A673 (cell line): ENCODE measurements at regions not wholly inside any gene's neighbourhood (a gene's known extent, or its start where the extent isn't known, plus 50 kb on each side); places are given as distances from the start of the nearest gene placed in this dataset.

Experiments
- BruUV-seq: library from RNA; stranded (reverse); fragments of 400-500 nt; replicated peaks from 2 replicates; lab custom pipeline; 2021; lab: Mats Ljungman, UMichigan
- CTCF ChIA-PET: fragments of 300-600 bp; sonication (Branson Sonifier 250); formaldehyde crosslinking; loops from one replicate; lab custom pipeline; 2022; ENCODE audit warnings: antibody characterized with exemption; lab: Charles Lee
- POLR2A ChIA-PET: fragments of 300-600 bp; sonication (Branson Sonifier 250); formaldehyde crosslinking; loops from one replicate; lab custom pipeline; 2022; ENCODE audit warnings: antibody characterized with exemption; ENCODE audit not compliant: low non-redundant PET; lab: Charles Lee
- DNase-seq: peaks from one replicate; pipeline ENCODE4 v3.0.0-alpha.2; 2015; ENCODE audit warnings: low spot score
- H3K27ac ChIP-seq: fragments of 200-600 bp; sonication (generic); 2 replicates; pipeline ENCODE4 v1.5.1; 2016; ENCODE audit warnings: mixed run types, low read depth, mild to moderate bottlenecking, mixed read lengths, antibody characterized with exemption, low read length; ENCODE audit not compliant: poor library complexity, severe bottlenecking
- H3K27me3 ChIP-seq: fragments of 200-600 bp; sonication (generic); replicated peaks from 2 replicates; pipeline ENCODE4 v1.6.1; 2017; ENCODE audit warnings: mixed run types, low read depth, mild to moderate bottlenecking, mixed read lengths, antibody characterized with exemption, low read length; ENCODE audit not compliant: insufficient read depth, poor library complexity
- H3K36me3 ChIP-seq: fragments of 200-600 bp; sonication (generic); 2 replicates; pipeline ENCODE4 v1.6.1; 2016; ENCODE audit warnings: mixed run types, mild to moderate bottlenecking, mixed read lengths, antibody characterized with exemption, low read length; ENCODE audit not compliant: insufficient read depth, poor library complexity, severe bottlenecking
- H3K4me1 ChIP-seq: fragments of 200-600 bp; sonication (generic); 2 replicates; pipeline ENCODE4 v1.6.1; 2017; ENCODE audit warnings: mixed run types, mild to moderate bottlenecking, mixed read lengths, antibody characterized with exemption, low read length; ENCODE audit not compliant: insufficient read depth, poor library complexity, severe bottlenecking
- H3K4me3 ChIP-seq: fragments of 200-600 bp; sonication (generic); 2 replicates; pipeline ENCODE4 v1.5.1; 2016; ENCODE audit warnings: low read depth, mixed run types, mild to moderate bottlenecking, mixed read lengths, low read length; ENCODE audit not compliant: poor library complexity, severe bottlenecking
- H3K9me3 ChIP-seq: fragments of 200-600 bp; sonication (generic); 2 replicates; pipeline ENCODE4 v1.6.1; 2016; ENCODE audit warnings: mixed run types, low read depth, mild to moderate bottlenecking, mixed read lengths, antibody characterized with exemption, low read length; ENCODE audit not compliant: poor library complexity, severe bottlenecking
- CTCF ChIP-seq: fragments of 300-800, 200-600 bp; sonication (generic); conservative IDR thresholded peaks from 2 replicates; pipeline ENCODE4 v1.5.1; 2017; ENCODE audit warnings: low read depth, mild to moderate bottlenecking, antibody characterized with exemption, low read length, moderate library complexity, mixed read lengths
- EZH2 ChIP-seq: fragments of 200-600 bp; sonication (generic); IDR thresholded peaks from 2 replicates; pipeline ENCODE4 v1.6.1; 2017; ENCODE audit warnings: borderline replicate concordance, low read depth, mild to moderate bottlenecking, mixed read lengths, antibody characterized with exemption, low read length; ENCODE audit not compliant: poor library complexity, severe bottlenecking
- intact Hi-C: fragments of 100-400 bp; cut with micrococcal nuclease; formaldehyde crosslinking; loops from one replicate; pipeline ENCODE4 v1.10.0; 2022; ENCODE audit not compliant: unreplicated experiment

- no peaks in the 10 kb centered on the region for H3K36me3 ChIP-seq
- ChIA-PET POLR2A (no interaction called here), CTCF (no interaction called here)
- H3K9me3 ChIP-seq, result no peaks in the 10 kb centered on the region
- intact Hi-C loops, result no loop called here
- BruUV-seq, result no TSS peak
- TF ChIP-seq CTCF (no peak), EZH2 (no peak)
- H3K4me1 ChIP-seq, result no peaks in the 10 kb centered on the region
- H3K27ac ChIP-seq, result no peak overlapping the region
- H3K27me3 ChIP-seq, result no peaks in the 10 kb centered on the region
- H3K4me3 ChIP-seq, result no peak overlapping the region
- DNase-seq, result no peak
These were observed 380.7 kb upstream of the CPXCR1 start for GRCh38 chrX:88366314-88366713.

GRCh38 chrX:88378406-88378805 lies 368.6 kb upstream of the CPXCR1 start:
- POLR2A ChIA-PET, result no interaction called here
- CTCF ChIA-PET, result no interaction called here

GRCh38 chrX:88397551-88397950 lies 349.5 kb upstream of the CPXCR1 start:
- TF ChIP-seq EZH2 (no peak), CTCF (no peak; the same call in 1 of the 2 replicates)
- ChIA-PET CTCF (no interaction called here), POLR2A (no interaction called here)

More at GRCh38 chrX:88378406-88378805, 368.6 kb upstream of the CPXCR1 start:
- H3K9me3 ChIP-seq, result peaks cover 7% of the 10 kb centered on the region
- TF ChIP-seq CTCF, result no peak
- TF ChIP-seq EZH2, result no peak
- no peaks in the 10 kb centered on the region for H3K36me3 ChIP-seq
- H3K4me1 ChIP-seq, result no peaks in the 10 kb centered on the region
- intact Hi-C loops, result no loop called here
- no peaks in the 10 kb centered on the region for H3K27me3 ChIP-seq
- BruUV-seq, result no TSS peak
- H3K4me3 ChIP-seq, result no peak overlapping the region
- no peak overlapping the region for H3K27ac ChIP-seq
- no peak for DNase-seq

More at GRCh38 chrX:88397551-88397950, 349.5 kb upstream of the CPXCR1 start:
- no peaks in the 10 kb centered on the region for H3K4me1 ChIP-seq
- intact Hi-C loops, result no loop called here
- no peaks in the 10 kb centered on the region for H3K36me3 ChIP-seq
- no TSS peak for BruUV-seq
- no peak for DNase-seq
- H3K27me3 ChIP-seq, result no peaks in the 10 kb centered on the region
- no peak overlapping the region for H3K27ac ChIP-seq
- peaks cover 7% of the 10 kb centered on the region for H3K9me3 ChIP-seq
- H3K4me3 ChIP-seq, result no peak overlapping the region
